ENCODE measurements at regions not wholly inside any gene's neighbourhood (a gene's known extent, or its start where the extent isn't known, plus 50 kb on each side); places are given as distances from the start of the nearest gene placed in this dataset.
"Not testable (repeated sequence)": the region's sequence is repeated elsewhere in the genome, so short reads cannot be mapped to it uniquely, and the experiment has no call there.

DNA sequence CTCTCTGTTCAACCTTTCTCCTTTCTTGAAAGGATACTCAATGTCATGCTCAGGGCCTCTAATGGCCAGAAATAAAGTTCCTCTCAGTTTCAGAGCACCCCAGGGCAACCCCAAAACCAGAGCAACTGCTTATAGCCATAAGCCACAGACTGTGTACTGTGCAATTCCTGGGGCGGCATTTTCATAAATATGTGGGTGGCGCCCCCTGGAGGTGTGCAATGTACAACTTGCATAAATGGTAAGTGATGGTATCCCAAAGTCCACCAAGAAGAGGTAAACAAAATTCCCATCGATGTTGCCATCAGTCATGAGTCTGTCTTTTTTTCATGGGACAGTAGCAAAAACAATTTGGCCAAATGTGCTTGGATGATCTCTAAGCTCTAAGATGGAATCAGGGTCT lies 108.4 kb upstream of the ROPN1B start:
- TF ChIP-seq, protein P1, sequence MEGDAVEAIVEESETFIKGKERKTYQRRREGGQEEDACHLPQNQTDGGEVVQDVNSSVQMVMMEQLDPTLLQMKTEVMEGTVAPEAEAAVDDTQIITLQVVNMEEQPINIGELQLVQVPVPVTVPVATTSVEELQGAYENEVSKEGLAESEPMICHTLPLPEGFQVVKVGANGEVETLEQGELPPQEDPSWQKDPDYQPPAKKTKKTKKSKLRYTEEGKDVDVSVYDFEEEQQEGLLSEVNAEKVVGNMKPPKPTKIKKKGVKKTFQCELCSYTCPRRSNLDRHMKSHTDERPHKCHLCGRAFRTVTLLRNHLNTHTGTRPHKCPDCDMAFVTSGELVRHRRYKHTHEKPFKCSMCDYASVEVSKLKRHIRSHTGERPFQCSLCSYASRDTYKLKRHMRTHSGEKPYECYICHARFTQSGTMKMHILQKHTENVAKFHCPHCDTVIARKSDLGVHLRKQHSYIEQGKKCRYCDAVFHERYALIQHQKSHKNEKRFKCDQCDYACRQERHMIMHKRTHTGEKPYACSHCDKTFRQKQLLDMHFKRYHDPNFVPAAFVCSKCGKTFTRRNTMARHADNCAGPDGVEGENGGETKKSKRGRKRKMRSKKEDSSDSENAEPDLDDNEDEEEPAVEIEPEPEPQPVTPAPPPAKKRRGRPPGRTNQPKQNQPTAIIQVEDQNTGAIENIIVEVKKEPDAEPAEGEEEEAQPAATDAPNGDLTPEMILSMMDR (conservative IDR thresholded peaks at IDR 0.05; ENCODE audit: low read length): peak; percentile 51
- TF ChIP-seq EZH2phosphoT487 (IDR thresholded peaks at IDR 0.05; ENCODE audit: borderline replicate concordance, low read depth, low read length): not testable (repeated sequence)
